Nucleus accumbens (tissue), 56 donors: ENCODE measurements at regions not wholly inside any gene's neighbourhood (a gene's known extent, or its start where the extent isn't known, plus 50 kb on each side); places are given as distances from the start of the nearest gene placed in this dataset.
"Not testable (repeated sequence)": the region's sequence is repeated elsewhere in the genome, so short reads cannot be mapped to it uniquely, and the experiment has no call there.

Source experiments
- DNase-seq, 56 donors: peaks; one replicate each; lab custom pipeline; 2025; lab: John Stamatoyannopoulos, UW

DNA sequence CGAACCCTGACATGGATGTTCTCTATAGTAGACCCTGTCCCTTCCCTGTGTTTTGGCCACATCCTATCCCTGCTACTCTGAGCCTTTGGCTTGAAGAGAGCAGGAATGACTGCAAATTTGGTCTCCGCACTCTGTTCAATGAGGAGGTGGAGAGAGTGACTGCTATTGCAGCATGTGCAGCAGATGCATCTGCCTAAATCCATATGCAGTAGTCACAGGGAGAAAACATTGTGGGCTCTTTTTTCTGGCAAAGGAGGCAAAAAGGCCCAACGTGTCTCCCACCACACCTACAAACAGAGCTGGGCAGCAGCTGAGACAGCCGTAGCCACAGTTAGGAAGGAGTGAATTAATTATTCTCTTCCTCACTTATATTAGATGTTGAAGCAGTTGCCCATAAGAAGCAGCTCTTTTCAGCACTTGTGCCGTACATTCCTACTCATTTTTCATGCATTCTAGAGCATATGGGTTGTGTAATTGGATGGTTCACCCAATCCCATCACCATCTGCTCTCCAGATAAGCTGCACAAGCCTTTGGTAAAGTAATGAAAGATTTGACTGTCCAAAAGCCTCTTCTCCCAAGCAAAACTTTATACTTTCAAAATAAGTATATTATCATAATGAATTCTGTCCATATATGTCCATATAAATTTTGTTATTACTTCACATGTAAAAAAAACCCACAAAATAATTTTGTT lies 147.9 kb upstream of the FAM47A start:
- DNase-seq: no peak

- no peak for DNase-seq
These were observed 143.6 kb upstream of the FAM47A start for GRCh38 chrX:34275699-34276098.

GRCh38 chrX:34270434-34270833 lies 138.3 kb upstream of the FAM47A start:
- no peak for DNase-seq

DNA sequence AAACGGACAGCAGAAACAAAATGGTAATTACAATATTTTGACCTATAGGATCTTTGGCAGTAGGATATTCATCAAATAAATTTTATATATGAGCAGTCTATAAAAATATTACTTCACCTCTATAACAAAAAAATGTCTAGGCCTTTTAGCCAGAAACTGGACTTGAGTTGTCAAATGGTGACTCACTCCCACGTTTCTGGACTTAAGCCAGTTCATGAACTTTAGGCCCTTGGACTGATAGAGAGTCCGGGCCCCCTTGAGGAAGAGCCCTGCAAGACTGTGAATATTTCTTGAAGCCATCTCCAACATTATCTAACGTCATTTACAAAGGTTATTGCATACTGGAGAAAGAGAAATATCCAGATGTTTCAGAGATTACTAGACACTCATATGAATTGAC lies 106.8 kb upstream of the FAM47A start:
- DNase-seq: no peak

DNA sequence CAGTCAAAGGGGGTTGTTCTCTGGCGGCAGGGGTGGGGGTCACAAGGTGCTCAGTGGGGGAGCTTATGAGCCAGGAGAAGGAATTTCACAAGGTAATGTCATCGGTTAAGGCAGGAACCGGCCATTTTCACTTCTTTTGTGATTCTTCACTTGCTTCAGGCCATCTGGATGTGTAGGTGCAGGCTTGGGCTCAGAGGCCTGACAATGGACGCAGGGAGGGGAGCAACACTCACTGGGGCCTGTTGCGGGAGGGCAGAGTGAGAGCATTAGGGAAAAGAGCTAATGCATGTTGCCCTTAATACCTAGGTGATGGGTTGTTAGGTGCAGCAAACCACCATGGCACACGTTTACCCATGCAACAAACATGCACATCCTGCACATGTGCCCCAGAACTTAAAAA lies 98.0 kb upstream of the FAM47A start:
- not testable (repeated sequence) for DNase-seq

DNA sequence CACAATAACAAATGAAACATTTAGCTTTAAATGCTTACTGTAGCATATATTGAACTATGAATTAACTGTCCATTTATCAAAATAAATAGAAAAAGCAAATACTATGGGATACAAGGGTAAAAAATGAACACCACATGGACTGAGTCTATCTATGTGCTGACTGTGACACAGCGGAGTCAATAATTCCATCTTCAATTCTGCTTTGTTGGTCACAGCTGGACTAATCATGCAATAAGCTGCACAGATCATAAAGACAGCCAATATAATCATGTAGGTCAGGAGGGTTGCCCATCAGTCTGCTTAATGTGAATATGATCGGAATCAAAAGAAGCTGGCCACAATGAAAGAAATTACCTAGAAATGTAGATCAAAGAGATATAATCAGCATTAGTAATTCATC lies 95.7 kb upstream of the FAM47A start:
- DNase-seq: no peak

DNA sequence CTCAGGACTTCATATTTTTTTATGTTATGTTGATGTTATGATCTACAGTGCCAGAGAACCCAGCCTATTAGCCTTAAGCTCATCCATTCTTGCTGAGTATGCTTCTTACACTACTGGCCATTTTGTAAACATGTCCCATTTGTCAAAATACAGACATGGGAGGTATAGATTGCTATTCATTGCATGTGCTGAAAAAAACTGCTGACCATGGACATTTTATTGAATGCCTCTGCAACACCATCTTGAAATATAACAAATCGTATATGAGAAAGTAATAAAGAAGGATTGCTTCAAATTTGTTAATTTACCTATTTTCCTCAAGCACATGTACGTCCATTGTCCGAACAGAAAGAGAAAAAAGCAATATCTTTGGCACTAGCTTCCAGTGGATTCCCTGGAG lies 91.5 kb upstream of the FAM47A start:
- no peak for DNase-seq

DNA sequence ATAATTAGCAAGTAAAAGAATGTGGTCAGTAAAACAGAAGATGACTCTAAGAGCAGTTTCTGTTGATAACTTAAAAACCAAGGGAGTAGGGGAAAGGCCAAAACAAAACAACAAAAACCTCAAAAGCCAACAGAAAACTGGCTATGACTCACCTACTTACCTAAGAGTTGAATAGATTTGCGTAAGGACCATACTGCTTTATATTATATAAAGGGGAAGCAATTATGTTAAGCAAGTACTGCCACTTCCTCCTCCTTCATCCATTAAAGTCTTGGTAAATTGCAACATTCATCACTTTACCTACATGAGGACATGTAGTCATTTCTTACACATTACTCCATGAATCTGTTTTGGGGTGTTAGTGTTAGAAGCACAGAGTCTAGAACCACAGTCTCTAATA lies 85.9 kb upstream of the FAM47A start:
- no peak for DNase-seq

- no peak for DNase-seq
These were observed 65.8 kb upstream of the FAM47A start for GRCh38 chrX:34197946-34198345.
